Spleen (tissue), 11 donors: ENCODE measurements at regions not wholly inside any gene's neighbourhood (a gene's known extent, or its start where the extent isn't known, plus 50 kb on each side); places are given as distances from the start of the nearest gene placed in this dataset.

ENCODE experiments used
- DNase-seq: peaks from one replicate; pipeline ENCODE4 v3.0.0-alpha.2; 2020
- H3K27ac ChIP-seq, 8 donors: fragments of 200-600 bp; sonication (generic) in 7 of 8; 1 replicate in 4 of 8; 2 replicates in 4 of 8; pipeline versions ENCODE4 v1.5.0 to v1.8.0; 2016 to 2021; ENCODE audit warnings: inconsistent platforms in 4 of 8, mild to moderate bottlenecking in 4 of 8, moderate library complexity in 1 of 8
- H3K27me3 ChIP-seq, 7 donors: fragments of 200-600 bp; sonication (generic) in 6 of 7; replicated peaks in 1 of 7; 1 replicate in 4 of 7; 2 replicates in 3 of 7; pipeline versions ENCODE4 v1.5.0 to v1.8.0; 2016 to 2021; ENCODE audit warnings: inconsistent platforms in 3 of 7, mild to moderate bottlenecking in 1 of 7
- H3K36me3 ChIP-seq, 6 donors: fragments of 200-600 bp; sonication (generic) in 5 of 6; 1 replicate in 4 of 6; 2 replicates in 2 of 6; pipeline versions ENCODE4 v1.5.0 to v1.8.0; 2016 to 2021; ENCODE audit warnings: inconsistent platforms in 2 of 6
- H3K4me1 ChIP-seq, 6 donors: fragments of 200-600 bp; sonication (generic) in 5 of 6; 1 replicate in 3 of 6; 2 replicates in 3 of 6; pipeline versions ENCODE4 v1.5.0 to v1.8.0; 2016 to 2021; ENCODE audit warnings: inconsistent platforms in 3 of 6
- H3K4me3 ChIP-seq, 8 donors: fragments of 200-600 bp; sonication (generic) in 7 of 8; 1 replicate in 4 of 8; 2 replicates in 4 of 8; pipeline versions ENCODE4 v1.5.0 to v1.8.0; 2016 to 2021; ENCODE audit warnings: inconsistent platforms in 4 of 8, mild to moderate bottlenecking in 4 of 8, moderate library complexity in 2 of 8
- H3K9me3 ChIP-seq, 8 donors: fragments of 200-600 bp; sonication (generic) in 7 of 8; 1 replicate in 4 of 8; 2 replicates in 4 of 8; pipeline versions ENCODE4 v1.5.0 to v1.8.0; 2016 to 2021; ENCODE audit warnings: inconsistent platforms in 4 of 8
- CTCF ChIP-seq, 11 experiments: fragments of 200-600 bp in 7 of 11; fragments of 450-650 bp in 4 of 11; sonication (generic) in 4 of 11; IDR thresholded peaks in 8 of 11; conservative IDR thresholded peaks in 3 of 11; 1 replicate in 7 of 11; 2 replicates in 4 of 11; pipeline versions ENCODE4 v1.4.0 to v1.8.0; 2016 to 2021; ENCODE audit warnings: antibody characterized with exemption in 11 of 11, inconsistent platforms in 4 of 11, mild to moderate bottlenecking in 1 of 11
- POLR2A ChIP-seq, 3 donors: fragments of 450-650 bp; IDR thresholded peaks; one replicate each; pipeline ENCODE4 v1.5.1; 2017; ENCODE audit warnings: antibody characterized with exemption in 3 of 3, mild to moderate bottlenecking in 1 of 3
- POLR2AphosphoS5 ChIP-seq, 3 donors: sonication (generic); formaldehyde crosslinking; IDR thresholded peaks; one replicate each; pipeline ENCODE4 v1.5.1; 2017; ENCODE audit warnings: antibody characterized with exemption in 3 of 3
- WGBS, 5 donors: extraction: QIAGEN DNeasy Blood & Tissue Kit in 3 of 5; methylation state at CpG; one replicate each; pipeline versions ENCODE4 v1.1.5 to v1.1.7; 2013 to 2018; 5-methylcytosine and 5-hydroxymethylcytosine counted together
- intact Hi-C: fragments of 100-400 bp; cut with DNase I; formaldehyde crosslinking; loops from one replicate; pipeline ENCODE4 v1.15.0; 2023; ENCODE audit warnings: low total_unique reads
- donor health status: healthy with polysubstance abuse.
- donor health status: DM: no; HTN: no; CAD: no; lungs with moderate emphysema.
- donor health status: DM: no; HTN: no; CAD: no.
- donor health status: Bipolar disorder and iron deficiency.
- donor health status: healthy.
- donor health status: DM: no; HTN: no; CAD: no.
- donor health status: DM: yes; HTN: yes; CAD: no.

GRCh38 chr20:60316476-60317158 is 358.4 kb downstream of the CDH26 start:
- no peak overlapping the region for H3K4me3 ChIP-seq
- intact Hi-C loops = no loop called here

GRCh38 chr20:60317401-60317800 is 359.2 kb downstream of the CDH26 start:
- TF ChIP-seq POLR2A (IDR thresholded peaks at IDR 0.05) = no peak
- TF ChIP-seq CTCF (IDR thresholded peaks at IDR 0.05 in 8 of 11, conservative IDR thresholded peaks at IDR 0.05 in 3 of 11) = no peak
- no peak for TF ChIP-seq POLR2AphosphoS5 (IDR thresholded peaks at IDR 0.05)
- 69 to 87% (median 75%) methylated on average over 3 of the region's 3 CpGs for WGBS, 5 donors
- H3K9me3 ChIP-seq = no peaks in the 10 kb centered on the region
- no peak for DNase-seq
- no peak overlapping the region for H3K27ac ChIP-seq
- no peaks in the 10 kb centered on the region for H3K4me1 ChIP-seq
- intact Hi-C loops = no loop called here
- H3K27me3 ChIP-seq = peaks cover 0 to 2% (median 0%) of the 10 kb centered on the region in 7 donors
- H3K4me3 ChIP-seq = no peak overlapping the region
- no peaks in the 10 kb centered on the region for H3K36me3 ChIP-seq

More at GRCh38 chr20:60316476-60317158, 358.4 kb downstream of the CDH26 start:
- Histone ChIP-seq H3K27me3 (no peaks in the 10 kb centered on the region), H3K9me3 (no peaks in the 10 kb centered on the region), H3K4me1 (no peaks in the 10 kb centered on the region), H3K36me3 (no peaks in the 10 kb centered on the region), H3K27ac (no peak overlapping the region)
- 70 to 86% (median 80%) methylated on average over 7 of the region's 7 CpGs for WGBS, 5 donors
- DNase-seq = no peak
- TF ChIP-seq POLR2A (IDR thresholded peaks at IDR 0.05) (no peak), CTCF (IDR thresholded peaks at IDR 0.05 in 8 of 11, conservative IDR thresholded peaks at IDR 0.05 in 3 of 11) (no peak), POLR2AphosphoS5 (IDR thresholded peaks at IDR 0.05) (no peak)

- Histone ChIP-seq H3K36me3 (no peaks in the 10 kb centered on the region), H3K4me3 (no peak overlapping the region), H3K27ac (no peak overlapping the region), H3K4me1 (no peaks in the 10 kb centered on the region), H3K9me3 (no peaks in the 10 kb centered on the region), H3K27me3 (peaks cover 0 to 10% (median 0%) of the 10 kb centered on the region in 7 donors)
- no peak for DNase-seq
- intact Hi-C loops = no loop called here
- TF ChIP-seq POLR2AphosphoS5 (IDR thresholded peaks at IDR 0.05) = no peak
- no peak for TF ChIP-seq POLR2A (IDR thresholded peaks at IDR 0.05)
- TF ChIP-seq CTCF (IDR thresholded peaks at IDR 0.05 in 8 of 11, conservative IDR thresholded peaks at IDR 0.05 in 3 of 11) = no peak
- 47 to 73% (median 65%) methylated on average over 3 of the region's 3 CpGs for WGBS, 5 donors
Measured at GRCh38 chr20:60321601-60322000, 363.4 kb downstream of the CDH26 start.

GRCh38 chr20:60326821-60327220 is 368.6 kb downstream of the CDH26 start:
- WGBS, 5 donors = 92 to 97% (median 95%) methylated on average over 5 of the region's 5 CpGs
- intact Hi-C loops = no loop called here

More at GRCh38 chr20:60326821-60327220, 368.6 kb downstream of the CDH26 start:
- H3K4me3 ChIP-seq = no peak overlapping the region
- DNase-seq = no peak
- peaks cover 0 to 10% (median 0%) of the 10 kb centered on the region in 7 donors for H3K27me3 ChIP-seq
- H3K9me3 ChIP-seq = no peaks in the 10 kb centered on the region
- H3K27ac ChIP-seq = no peak overlapping the region
- H3K36me3 ChIP-seq = no peaks in the 10 kb centered on the region
- TF ChIP-seq POLR2A (IDR thresholded peaks at IDR 0.05) (no peak), POLR2AphosphoS5 (IDR thresholded peaks at IDR 0.05) (no peak), CTCF (IDR thresholded peaks at IDR 0.05 in 8 of 11, conservative IDR thresholded peaks at IDR 0.05 in 3 of 11) (no peak)
- no peaks in the 10 kb centered on the region for H3K4me1 ChIP-seq
